GM12892 (cell line): ENCODE measurements at regions not wholly inside any gene's neighbourhood (a gene's known extent, or its start where the extent isn't known, plus 50 kb on each side); places are given as distances from the start of the nearest gene placed in this dataset.

Experiments
- DNase-seq: peaks from one replicate; pipeline ENCODE4 v3.0.0; 2011; ENCODE audit not compliant: insufficient read length
- FAIRE-seq: peaks from 2 replicates; lab custom pipeline; 2011; peaks lifted over from hg19 to GRCh38; lab: Jason Lieb, UNC
- POLR2A ChIP-seq: IDR thresholded peaks from 2 replicates; pipeline ENCODE4 v1.6.1; 2011; ENCODE audit warnings: low read depth, low read length, control low read depth
- POLR2AphosphoS5 ChIP-seq: IDR thresholded peaks from 2 replicates; pipeline ENCODE4 v1.6.1; 2011; ENCODE audit warnings: low read depth, low read length, control low read depth
- TAF1 ChIP-seq: IDR thresholded peaks from 2 replicates; pipeline ENCODE4 v1.6.1; 2011; ENCODE audit warnings: low read depth, mild to moderate bottlenecking, control low read depth, low read length, borderline replicate concordance

- TF ChIP-seq TAF1 (no peak), POLR2AphosphoS5 (no peak), POLR2A (no peak)
- no peak for DNase-seq
- FAIRE-seq = no peak
Measured at GRCh38 chr9:71632776-71633175, 135.5 kb downstream of the CEMIP2 start.

GRCh38 chr9:71630377-71630995 lies 137.8 kb downstream of the CEMIP2 start:
- TF ChIP-seq TAF1 (no peak), POLR2AphosphoS5 (no peak), POLR2A (no peak)
- FAIRE-seq = no peak
- DNase-seq = no peak

DNA sequence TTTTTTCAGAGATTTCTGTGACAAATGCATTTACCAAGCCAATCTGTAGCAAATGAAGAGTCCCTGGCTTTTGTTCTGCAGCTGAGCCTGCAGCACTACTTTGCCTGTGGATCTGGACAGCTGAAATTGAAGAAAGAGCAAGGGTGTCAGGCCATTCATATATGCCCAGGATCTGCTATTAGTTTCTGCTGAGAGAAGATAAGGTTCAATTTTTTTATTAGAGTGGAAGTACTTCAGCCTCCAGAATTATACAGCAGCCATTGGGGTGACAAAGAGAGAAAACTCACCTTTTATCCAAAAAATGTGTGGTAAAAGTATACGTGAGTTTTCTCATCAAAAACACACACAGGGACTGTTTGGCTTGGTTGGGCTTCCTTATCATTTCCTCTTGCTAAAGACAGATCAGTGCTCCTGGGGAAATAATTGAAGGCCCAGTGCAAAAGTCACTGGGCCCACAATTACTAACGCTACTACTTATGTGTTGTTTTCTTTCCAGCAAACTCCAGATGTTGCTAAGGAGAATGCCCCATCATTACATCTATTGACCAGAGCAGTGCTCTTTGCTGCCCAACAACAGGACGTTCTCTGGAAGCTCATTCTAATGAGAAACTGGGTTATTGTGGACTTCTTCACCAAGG lies 138.6 kb downstream of the CEMIP2 start:
- DNase-seq (no peak), FAIRE-seq (no peak)
- TF ChIP-seq POLR2AphosphoS5 (no peak), POLR2A (no peak), TAF1 (no peak)

DNA sequence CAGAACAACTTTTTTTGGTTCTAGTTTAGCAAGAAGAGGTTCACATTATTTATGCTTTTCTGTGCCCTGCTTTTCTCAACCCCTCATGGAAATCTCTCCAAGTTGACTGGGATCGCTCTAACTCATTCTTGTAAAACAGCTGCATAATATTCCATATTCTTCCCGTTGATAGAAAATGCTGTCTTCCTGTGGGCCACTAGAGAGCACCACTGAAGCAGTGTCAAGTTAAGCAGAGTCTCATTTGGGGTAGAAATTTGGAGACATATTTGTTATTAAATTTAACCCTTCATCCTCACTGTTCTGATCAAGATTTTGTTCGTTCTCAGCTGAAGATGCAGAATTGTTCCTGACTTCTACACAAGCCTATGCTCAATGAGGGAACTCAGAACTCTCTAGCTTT lies 140.1 kb downstream of the CEMIP2 start:
- DNase-seq = no peak
- TF ChIP-seq POLR2AphosphoS5 = no peak
- no peak for TF ChIP-seq TAF1
- FAIRE-seq = no peak

GRCh38 chr9:71627537-71627936 lies 140.8 kb downstream of the CEMIP2 start:
- FAIRE-seq (no peak), DNase-seq (no peak)
- TF ChIP-seq POLR2AphosphoS5 (no peak), POLR2A (no peak), TAF1 (no peak)

GRCh38 chr9:71626395-71626794 lies 141.9 kb downstream of the CEMIP2 start:
- TF ChIP-seq POLR2AphosphoS5 = no peak
- no peak for TF ChIP-seq POLR2A
- no peak for TF ChIP-seq TAF1
- FAIRE-seq = no peak
- DNase-seq = no peak

GRCh38 chr9:71624728-71625127 lies 143.6 kb downstream of the CEMIP2 start:
- DNase-seq = no peak
- FAIRE-seq = no peak
- no peak for TF ChIP-seq POLR2A
- no peak for TF ChIP-seq POLR2AphosphoS5
- TF ChIP-seq TAF1 = no peak

- no peak for DNase-seq
- no peak for FAIRE-seq
- TF ChIP-seq POLR2A = no peak
- TF ChIP-seq TAF1 = no peak
- TF ChIP-seq POLR2AphosphoS5 = no peak
Measured at GRCh38 chr9:71620746-71621145, 147.6 kb downstream of the CEMIP2 start.

DNA sequence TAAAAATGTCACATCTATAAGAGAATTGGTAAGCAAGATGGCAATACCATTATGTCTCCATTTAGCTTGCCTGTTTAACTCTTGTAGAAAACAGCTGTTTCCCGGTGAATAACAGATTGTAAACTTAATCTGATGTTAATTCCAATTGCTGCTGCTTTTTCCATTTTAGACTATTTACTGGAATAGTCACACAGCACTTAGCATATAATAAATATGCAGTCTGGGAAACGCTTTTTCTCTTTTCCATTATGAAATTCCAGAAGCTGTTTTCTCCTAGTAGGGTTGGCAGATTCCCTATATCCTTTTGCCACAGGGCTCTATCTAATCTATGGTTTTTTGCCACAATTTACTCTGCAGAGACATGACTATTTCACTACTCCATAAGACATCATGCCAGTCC lies 148.0 kb downstream of the CEMIP2 start:
- no peak for FAIRE-seq
- TF ChIP-seq POLR2AphosphoS5 (no peak), TAF1 (no peak), POLR2A (no peak)
- DNase-seq = no peak

DNA sequence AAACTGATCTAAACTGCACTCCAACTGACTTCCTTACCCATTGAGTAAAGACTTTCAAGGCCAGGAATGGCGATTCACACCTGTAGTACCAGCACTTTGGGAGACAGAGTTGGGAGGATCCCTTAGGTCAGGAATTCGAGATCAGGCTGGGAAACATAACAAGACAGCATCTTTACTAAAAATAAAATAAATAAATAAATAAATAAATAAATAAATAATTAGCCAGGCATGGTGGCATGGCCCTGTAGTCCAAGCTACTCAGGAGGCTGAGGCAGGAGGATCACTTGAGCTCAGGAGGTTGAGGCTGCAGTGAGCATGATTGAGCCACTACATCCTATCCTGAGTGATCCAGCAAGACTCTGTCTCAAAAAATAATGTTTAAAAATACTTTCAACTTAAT lies 148.4 kb downstream of the CEMIP2 start:
- no peak for DNase-seq
- FAIRE-seq = no peak
- no peak for TF ChIP-seq POLR2AphosphoS5
- TF ChIP-seq TAF1 = no peak
- TF ChIP-seq POLR2A = no peak

GRCh38 chr9:71614409-71615010 lies 153.8 kb downstream of the CEMIP2 start:
- no peak for TF ChIP-seq POLR2AphosphoS5
- no peak for TF ChIP-seq TAF1
- no peak for TF ChIP-seq POLR2A
- no peak for FAIRE-seq
- no peak for DNase-seq

GRCh38 chr9:71612889-71613288 lies 155.4 kb downstream of the CEMIP2 start:
- FAIRE-seq (no peak), DNase-seq (no peak)
- no peak for TF ChIP-seq POLR2A
- TF ChIP-seq TAF1 = no peak
- TF ChIP-seq POLR2AphosphoS5 = no peak
